B cell (primary cell): ENCODE measurements at regions not wholly inside any gene's neighbourhood (a gene's known extent, or its start where the extent isn't known, plus 50 kb on each side); places are given as distances from the start of the nearest gene placed in this dataset.

ENCODE experiments used
- ATAC-seq: fragments of 200-7000 bp; cut with Tn5 transposase; one replicate; pipeline ENCODE4 v1.10.0; 2021; ENCODE audit warnings: low read depth, mild to moderate bottlenecking, moderate number of reproducible peaks, moderate library complexity
- CTCF ChIA-PET: fragments of 350-600 bp; sonication (Branson Sonifier 250); formaldehyde crosslinking; loops from one replicate; lab custom pipeline; 2021; ENCODE audit warnings: antibody characterized with exemption, inconsistent platforms; lab: Charles Lee
- POLR2A ChIA-PET: fragments of 350-600 bp; sonication (Branson Sonifier 250); formaldehyde crosslinking; loops from one replicate; lab custom pipeline; 2021; ENCODE audit warnings: antibody characterized with exemption; lab: Charles Lee
- DNase-seq: peaks from one replicate; pipeline ENCODE4 v3.0.0; 2013
- H2AFZ ChIP-seq: 2 replicates; pipeline ENCODE4 v1.6.1; 2012; ENCODE audit warnings: mild to moderate bottlenecking, low read depth, low read length; ENCODE audit not compliant: insufficient read depth, poor library complexity, severe bottlenecking
- H3K27ac ChIP-seq, 2 donors: 1 replicate in 1 of 2; 2 replicates in 1 of 2; pipeline ENCODE4 v1.5.1; 2012 to 2013; ENCODE audit warnings: low read length in 2 of 2, mild to moderate bottlenecking in 2 of 2, moderate library complexity in 1 of 2
- H3K27me3 ChIP-seq, 4 experiments: fragments of 200-600 bp in 1 of 4; sonication (generic) in 1 of 4; replicated peaks in 1 of 4; 1 replicate in 2 of 4; 2 replicates in 2 of 4; pipeline versions ENCODE4 v1.6.1 to v1.7.0; 2013 to 2016; ENCODE audit warnings: low read length in 3 of 4, mild to moderate bottlenecking in 2 of 4, mixed read lengths in 1 of 4, moderate library complexity in 1 of 4; ENCODE audit not compliant: insufficient read depth in 4 of 4, control insufficient read depth in 3 of 4; ENCODE audit errors: control extremely low read depth in 1 of 4
- H3K36me3 ChIP-seq, 2 experiments: replicated peaks in 1 of 2; 1 replicate in 1 of 2; 2 replicates in 1 of 2; pipeline versions ENCODE4 v1.6.1 to v1.7.1; 2013; ENCODE audit warnings: low read length in 1 of 2; ENCODE audit not compliant: insufficient read depth in 2 of 2, control insufficient read depth in 1 of 2; ENCODE audit errors: control extremely low read depth in 1 of 2, extremely low read depth in 1 of 2
- H3K4me1 ChIP-seq, 2 donors: fragments of 200-600 bp in 1 of 2; sonication (generic) in 1 of 2; 1 replicate in 1 of 2; 2 replicates in 1 of 2; pipeline versions ENCODE4 v1.5.1 to v1.6.1; 2013 to 2017; ENCODE audit warnings: low read length in 2 of 2; ENCODE audit not compliant: control insufficient read depth in 2 of 2, insufficient read depth in 2 of 2
- H3K4me2 ChIP-seq: replicated peaks from 2 replicates; pipeline ENCODE3; 2012; ENCODE audit warnings: mild to moderate bottlenecking, low read depth, low read length; ENCODE audit not compliant: poor library complexity, severe bottlenecking
- H3K4me3 ChIP-seq, 5 experiments: fragments of 200-600 bp in 1 of 5; sonication (generic) in 1 of 5; 1 replicate in 3 of 5; 2 replicates in 2 of 5; pipeline versions ENCODE4 v1.5.1 to v1.7.0; 2011 to 2016; ENCODE audit warnings: low read length in 4 of 5, mild to moderate bottlenecking in 4 of 5, low read depth in 2 of 5, control low read depth in 1 of 5, moderate library complexity in 1 of 5; ENCODE audit not compliant: insufficient read depth in 1 of 5; ENCODE audit errors: control extremely low read depth in 1 of 5, extremely low read depth in 1 of 5
- H3K79me2 ChIP-seq: fragments of 200-600 bp; sonication (generic); one replicate; pipeline ENCODE4 v1.6.0; 2016; ENCODE audit warnings: low read length; ENCODE audit not compliant: control insufficient read depth, insufficient read depth
- H3K9ac ChIP-seq: fragments of 200-600 bp; sonication (generic); 2 replicates; pipeline ENCODE4 v1.6.1; 2017; ENCODE audit warnings: mild to moderate bottlenecking, low read length, moderate library complexity
- H3K9me3 ChIP-seq, 3 donors: one replicate each; pipeline versions ENCODE4 v1.6.1 to v1.7.1; 2013; ENCODE audit warnings: low read length in 2 of 3; ENCODE audit not compliant: control insufficient read depth in 2 of 3, insufficient read depth in 1 of 3; ENCODE audit errors: control extremely low read depth in 1 of 3
- H4K20me1 ChIP-seq: 2 replicates; pipeline ENCODE4 v1.6.0; 2012; ENCODE audit warnings: mild to moderate bottlenecking, low read length; ENCODE audit not compliant: insufficient read depth, control insufficient read depth, poor library complexity, severe bottlenecking
- H3K27ac Mint-ChIP-seq: one replicate; pipeline ENCODE4 v1.8.0; 2021; ENCODE audit warnings: mixed read lengths
- H3K27me3 Mint-ChIP-seq: one replicate; pipeline ENCODE4 v1.8.0; 2021; ENCODE audit warnings: mixed read lengths
- H3K4me1 Mint-ChIP-seq: one replicate; pipeline ENCODE4 v1.8.0; 2021; ENCODE audit warnings: mixed read lengths
- H3K4me3 Mint-ChIP-seq: one replicate; pipeline ENCODE4 v1.8.0; 2021; ENCODE audit warnings: mixed read lengths
- H3K9me3 Mint-ChIP-seq: one replicate; pipeline ENCODE4 v1.8.0; 2022; ENCODE audit warnings: mixed read lengths; ENCODE audit not compliant: insufficient read depth
- CTCF ChIP-seq: fragments of 200-600 bp; IDR thresholded peaks from one replicate; pipeline ENCODE4 v1.8.0; 2022; ENCODE audit warnings: antibody characterized with exemption, mild to moderate bottlenecking
- EZH2 ChIP-seq: IDR thresholded peaks from 2 replicates; pipeline ENCODE4 v1.6.1; 2012; ENCODE audit warnings: borderline replicate concordance, low read depth, mild to moderate bottlenecking, moderate library complexity, low read length; ENCODE audit not compliant: insufficient read depth, poor library complexity, severe bottlenecking
- WGBS: methylation state at CpG from one replicate; pipeline ENCODE4 v1.1.5; 2013; ENCODE audit warnings: missing lambda C conversion rate; ENCODE audit not compliant: insufficient coverage; 5-methylcytosine and 5-hydroxymethylcytosine counted together
- intact Hi-C: fragments of 100-400 bp; cut with micrococcal nuclease; formaldehyde crosslinking; loops from one replicate; pipeline ENCODE4 v1.10.0; 2022

- no peak for ATAC-seq
- WGBS: 75% methylated on average over 7 of the region's 13 CpGs
Measured at GRCh38 chr2:205857520-205858237, 175.4 kb downstream of the NRP2 start.

GRCh38 chr2:205852457-205852856, 170.2 kb downstream of the NRP2 start:
- intact Hi-C loops: no loop called here
- no peak for ATAC-seq
- no peaks in the 10 kb centered on the region for H3K79me2 ChIP-seq
- no peaks in the 10 kb centered on the region for H3K4me1 Mint-ChIP-seq
- H3K4me1 ChIP-seq: no peaks in the 10 kb centered on the region
- no peak overlapping the region for H3K4me2 ChIP-seq
- H2AFZ ChIP-seq: no peak overlapping the region
- H3K9me3 ChIP-seq: no peaks in the 10 kb centered on the region
- no peaks in the 10 kb centered on the region for H3K27me3 ChIP-seq
- TF ChIP-seq EZH2 (no peak), CTCF (no peak)
- H3K27ac ChIP-seq: no peak overlapping the region
- H3K36me3 ChIP-seq: no peaks in the 10 kb centered on the region
- H4K20me1 ChIP-seq: no peaks in the 10 kb centered on the region
- H3K27ac Mint-ChIP-seq: no peak overlapping the region
- no peak overlapping the region for H3K9ac ChIP-seq
- H3K9me3 Mint-ChIP-seq: peaks cover 2% of the 10 kb centered on the region
- H3K4me3 ChIP-seq: no peak overlapping the region
- H3K27me3 Mint-ChIP-seq: peaks cover 26% of the 10 kb centered on the region
- DNase-seq: no peak
- ChIA-PET POLR2A (no interaction called here), CTCF (interaction anchor here (0.6 kb wide), 1 partner anchor 1737 kb away, joined by 3 read pairs; no protein-coding TSS in a partner anchor)
- 100% methylated on average over 1 of the region's 3 CpGs for WGBS
- H3K4me3 Mint-ChIP-seq: no peak overlapping the region

More at GRCh38 chr2:205857520-205858237, 175.4 kb downstream of the NRP2 start:
- Histone ChIP-seq H3K36me3 (no peaks in the 10 kb centered on the region), H3K27ac (no peak overlapping the region), H3K4me1 (no peaks in the 10 kb centered on the region), H3K4me2 (no peak overlapping the region), H3K27me3 (no peaks in the 10 kb centered on the region), H3K4me3 (no peak overlapping the region), H3K9ac (no peak overlapping the region), H2AFZ (no peak overlapping the region), H3K79me2 (no peaks in the 10 kb centered on the region), H3K9me3 (no peaks in the 10 kb centered on the region), H4K20me1 (no peaks in the 10 kb centered on the region)
- Mint-ChIP-seq H3K4me1 (peaks cover 8% of the 10 kb centered on the region), H3K4me3 (no peak overlapping the region), H3K9me3 (peaks cover 2% of the 10 kb centered on the region), H3K27me3 (peaks cover 12% of the 10 kb centered on the region), H3K27ac (no peak overlapping the region)
- TF ChIP-seq CTCF: no peak
- ChIA-PET CTCF (no interaction called here), POLR2A (no interaction called here)
- intact Hi-C loops: no loop called here
- DNase-seq: no peak
